Epithelial cell of proximal tubule (primary cell): ENCODE measurements at regions not wholly inside any gene's neighbourhood (a gene's known extent, or its start where the extent isn't known, plus 50 kb on each side); places are given as distances from the start of the nearest gene placed in this dataset.

ENCODE experiments used
- DNase-seq: peaks from one replicate; pipeline ENCODE4 v3.0.0-alpha.2; 2011; ENCODE audit warnings: low read depth
- H3K4me3 ChIP-seq: 2 replicates; pipeline ENCODE4 v1.5.1; 2011; ENCODE audit warnings: low read depth, mild to moderate bottlenecking, low read length
- CTCF ChIP-seq: conservative IDR thresholded peaks from 2 replicates; pipeline ENCODE4 v1.5.1; 2012; ENCODE audit warnings: low read depth, mild to moderate bottlenecking, low read length

- H3K4me3 ChIP-seq: no peak overlapping the region
- TF ChIP-seq CTCF: no peak
- DNase-seq: no peak
Measured at GRCh38 chr11:11770296-11770695, 71.5 kb upstream of the USP47 start.

GRCh38 chr11:11769782-11770181 lies 72.0 kb upstream of the USP47 start:
- DNase-seq: no peak
- TF ChIP-seq CTCF: no peak
- no peak overlapping the region for H3K4me3 ChIP-seq

GRCh38 chr11:11769362-11769761 lies 72.4 kb upstream of the USP47 start:
- no peak for DNase-seq
- no peak for TF ChIP-seq CTCF
- H3K4me3 ChIP-seq: no peak overlapping the region

- no peak for DNase-seq
- no peak overlapping the region for H3K4me3 ChIP-seq
- no peak for TF ChIP-seq CTCF
Measured at GRCh38 chr11:11764423-11764803, 77.4 kb upstream of the USP47 start.

- H3K4me3 ChIP-seq: no peak overlapping the region
- DNase-seq: no peak
- no peak for TF ChIP-seq CTCF
Measured at GRCh38 chr11:11763796-11764422, 77.9 kb upstream of the USP47 start.

- TF ChIP-seq CTCF: no peak
- no peak overlapping the region for H3K4me3 ChIP-seq
- DNase-seq: no peak
Measured at GRCh38 chr11:11760838-11761237, 80.9 kb upstream of the USP47 start.

- no peak for DNase-seq
- no peak for TF ChIP-seq CTCF
Measured at GRCh38 chr11:11758603-11759196, 83.1 kb upstream of the USP47 start.

More at GRCh38 chr11:11758603-11759196, 83.1 kb upstream of the USP47 start:
- no peak overlapping the region for H3K4me3 ChIP-seq
